T-helper 2 cell treated with Interferon-gamma antibody and Interleukin-4, amounts not matched to agents 100 ng/mL and 5 ng/mL, for 36 hours (primary cell): ENCODE measurements at regions not wholly inside any gene's neighbourhood (a gene's known extent, or its start where the extent isn't known, plus 50 kb on each side); places are given as distances from the start of the nearest gene placed in this dataset.
"Not testable (repeated sequence)": the region's sequence is repeated elsewhere in the genome, so short reads cannot be mapped to it uniquely, and the experiment has no call there.

Experiments used
- intact Hi-C: fragments of 100-400 bp; cut with micrococcal nuclease; formaldehyde crosslinking; loops from one replicate; pipeline ENCODE4 v1.15.1; 2023

DNA sequence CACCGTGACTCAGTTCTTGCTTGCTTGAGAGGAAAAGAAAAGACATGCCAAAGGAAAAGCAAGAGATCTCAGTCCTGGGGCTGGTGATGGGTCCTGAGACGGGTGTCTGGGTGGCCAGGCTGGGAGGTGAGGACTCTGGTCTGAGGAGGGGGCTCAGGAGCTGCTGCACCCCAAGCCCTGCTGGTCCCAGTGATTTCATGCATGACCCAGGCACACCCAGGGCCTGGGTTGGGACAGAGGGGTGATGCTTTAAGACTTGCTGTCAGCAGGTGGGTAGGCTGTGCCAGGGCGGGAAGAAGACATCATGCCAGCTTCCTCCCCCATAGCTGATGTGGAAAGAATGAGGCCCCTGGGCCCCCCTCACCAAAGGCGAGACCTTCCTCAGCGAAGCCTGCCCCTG is 65.1 kb upstream of the PMEPA1 start:
- intact Hi-C loops, result no loop called here

DNA sequence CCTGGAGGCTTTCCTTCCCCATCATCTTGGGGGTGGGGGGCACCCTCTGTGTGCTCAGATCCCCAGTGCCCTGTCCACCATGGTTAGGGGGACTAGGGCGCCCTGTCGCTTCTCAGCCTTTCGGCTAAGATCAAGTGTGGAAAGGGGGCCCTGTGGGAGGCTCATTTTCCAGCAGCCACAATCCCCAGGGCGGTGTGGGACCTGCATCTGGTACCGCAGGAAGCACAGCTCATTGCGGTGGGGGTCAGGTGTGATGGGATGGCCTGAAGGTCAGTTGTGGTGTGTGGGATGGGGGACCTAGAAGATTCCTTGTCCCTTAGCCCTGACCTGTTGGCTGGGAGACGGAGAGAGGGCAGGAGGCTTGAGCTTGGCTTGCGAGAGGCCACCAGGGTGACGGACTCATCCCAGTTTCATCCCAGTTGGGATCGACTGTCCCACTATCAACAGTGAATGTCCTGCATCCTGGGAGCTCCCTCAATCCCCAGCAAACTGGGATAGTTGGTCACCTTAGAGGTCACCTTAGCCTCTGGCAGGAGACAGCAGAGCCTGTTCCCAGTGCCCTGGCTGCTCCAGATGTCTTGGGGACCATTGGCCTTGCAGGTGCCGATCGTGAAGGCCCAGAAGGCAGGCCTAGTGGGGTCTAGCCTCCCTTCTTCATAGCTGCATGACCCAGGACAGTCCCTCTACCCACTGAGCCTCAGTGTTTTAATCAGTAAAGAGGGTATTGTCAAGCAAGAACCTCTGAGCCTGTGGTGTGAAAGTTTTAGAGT is 64.5 kb upstream of the PMEPA1 start:
- intact Hi-C loops, result no loop called here

DNA sequence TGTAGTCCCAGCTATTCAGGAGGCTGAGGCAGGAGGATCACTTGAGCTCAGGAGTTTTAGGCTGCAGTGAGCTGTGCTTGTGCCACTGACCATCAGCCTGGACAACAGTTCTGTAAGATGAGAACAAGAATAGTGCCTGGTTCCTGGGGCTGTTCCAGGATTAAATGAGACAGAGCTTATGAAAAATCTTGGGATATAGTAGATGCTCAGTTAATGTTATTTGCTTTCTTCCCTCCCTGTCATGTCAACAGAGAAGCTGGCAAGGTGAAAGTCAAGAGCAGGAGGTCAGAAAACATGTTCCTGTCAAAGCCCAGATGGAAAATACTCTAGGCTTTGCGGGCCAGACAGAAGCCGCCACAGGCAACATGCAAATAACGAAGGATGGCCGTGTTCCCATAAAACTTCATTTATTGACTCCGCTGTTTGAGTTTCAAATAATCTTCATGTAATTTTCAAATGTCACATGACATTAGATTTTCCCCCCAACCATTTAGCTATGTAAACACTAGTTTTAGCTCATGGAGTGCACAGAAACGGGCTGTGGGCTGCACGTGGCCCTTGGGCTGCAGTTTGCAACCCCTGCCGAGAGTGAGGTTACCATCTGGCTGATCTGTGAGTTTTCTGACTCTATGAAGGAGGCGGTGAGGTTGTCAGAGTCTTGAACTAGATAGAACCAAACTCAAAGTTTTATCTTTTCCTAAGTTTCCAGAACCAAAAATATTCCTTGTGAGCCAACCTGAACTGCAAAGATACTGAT is 63.4 kb upstream of the PMEPA1 start:
- intact Hi-C loops, result no loop called here

DNA sequence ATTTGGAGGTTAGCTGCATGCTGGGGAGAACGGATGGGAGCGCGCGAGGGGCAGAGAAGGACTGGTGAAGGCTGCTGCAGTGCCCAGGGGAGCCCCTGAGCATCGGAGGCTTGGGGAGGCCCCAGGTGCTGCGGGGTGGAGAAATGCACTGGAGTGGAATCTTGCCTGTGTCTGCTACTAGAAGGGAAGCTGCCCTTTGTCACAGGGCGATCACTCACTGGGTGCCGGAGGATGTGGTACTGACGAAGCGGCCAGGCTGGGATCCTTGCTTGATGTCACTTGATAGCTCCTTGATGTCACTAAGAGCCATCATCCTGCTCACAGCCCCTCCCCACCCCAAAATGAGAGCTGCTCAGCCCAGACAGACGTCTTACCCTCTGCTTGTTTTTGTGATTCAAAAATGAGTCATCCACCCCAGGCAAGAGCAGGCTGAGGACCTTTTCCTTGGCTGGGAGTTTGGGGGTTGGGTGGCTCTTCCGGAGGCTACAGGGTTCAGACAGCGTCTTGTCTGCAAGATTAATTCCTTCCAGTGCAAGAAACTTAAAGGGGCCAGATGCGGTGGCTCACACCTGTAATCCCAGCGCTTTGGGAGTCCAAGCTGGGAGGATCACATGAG is 62.6 kb upstream of the PMEPA1 start:
- intact Hi-C loops, result no loop called here

DNA sequence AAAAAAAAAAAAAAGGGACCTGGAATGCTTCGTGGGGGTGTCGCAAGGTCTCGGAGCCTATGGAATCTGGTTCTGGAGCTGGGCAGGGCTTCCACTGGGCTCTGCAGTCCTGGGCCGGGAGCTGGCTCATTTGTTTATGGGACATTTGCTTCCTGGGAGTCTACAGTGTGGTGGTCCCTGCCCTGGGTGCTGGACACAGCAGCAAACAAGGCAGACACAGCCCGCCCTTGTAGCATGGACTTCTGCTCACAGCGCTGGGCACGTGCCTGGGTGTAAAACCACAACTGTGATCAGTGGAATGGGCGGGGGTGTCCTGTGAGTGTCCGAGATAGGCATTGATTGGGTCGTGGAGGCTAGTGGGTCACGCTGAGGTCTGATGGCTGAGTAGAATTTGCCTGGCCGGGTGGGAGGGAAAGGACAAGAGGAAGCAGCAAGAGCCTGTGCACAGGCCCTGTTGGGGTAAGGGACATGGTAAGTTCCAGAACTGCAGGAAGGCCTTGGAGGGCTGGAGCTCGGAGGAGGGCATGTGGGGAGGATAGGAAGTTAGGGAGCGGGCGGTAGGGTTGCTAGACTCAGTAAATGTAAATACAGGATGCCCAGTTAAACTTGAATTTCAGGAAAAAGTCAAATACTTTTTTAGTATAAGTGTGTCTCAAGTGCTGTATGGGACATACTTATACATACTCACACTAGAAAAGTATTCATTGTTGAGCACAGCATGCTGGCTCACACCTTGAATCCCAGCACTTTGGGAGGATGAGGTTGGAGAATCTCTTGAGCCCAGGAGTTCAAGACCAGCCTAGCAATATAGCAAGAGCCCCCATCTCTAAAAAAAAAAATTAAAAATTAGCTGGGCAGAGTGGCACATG is 61.3 kb upstream of the PMEPA1 start:
- intact Hi-C loops, result no loop called here

DNA sequence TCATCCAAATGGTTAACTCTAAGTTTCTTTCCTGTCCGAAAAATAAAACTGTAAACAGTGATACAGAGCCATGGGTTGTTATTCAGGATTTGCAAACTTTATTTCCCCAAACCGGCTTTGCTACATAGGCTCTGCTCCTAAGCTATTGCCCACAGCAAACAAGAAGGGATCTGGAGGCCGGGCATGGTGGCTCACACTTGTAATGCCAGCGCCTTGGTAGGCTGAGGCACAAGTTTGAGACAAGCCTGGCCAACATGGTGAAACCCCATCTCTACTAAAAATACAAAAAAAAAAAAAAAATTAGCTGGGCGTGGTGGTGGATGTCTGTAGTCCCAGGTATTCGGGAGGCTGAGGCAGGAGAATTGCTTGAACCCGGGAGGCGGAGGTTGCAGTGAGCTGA is 60.6 kb upstream of the PMEPA1 start:
- intact Hi-C loops, result not testable (repeated sequence)

DNA sequence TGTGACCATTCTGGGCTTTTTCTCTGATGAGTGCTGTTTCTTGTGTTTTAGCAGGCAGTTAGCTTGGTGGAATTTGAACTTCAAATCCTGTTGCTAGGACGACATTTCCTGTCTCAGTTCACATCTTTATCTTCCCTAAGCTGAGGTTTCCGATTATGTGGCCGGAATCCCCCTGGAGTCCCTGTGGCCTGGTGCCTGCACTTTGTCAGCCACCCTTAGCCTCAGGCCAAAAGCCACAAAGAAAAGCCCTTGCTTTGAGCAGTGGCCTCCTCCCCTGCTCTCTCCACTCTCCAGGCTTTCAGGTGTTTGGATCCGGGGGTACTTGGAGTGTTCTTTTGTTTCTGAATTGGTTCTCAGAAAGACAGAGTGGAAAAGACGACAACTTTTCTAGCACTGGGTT is 59.9 kb upstream of the PMEPA1 start:
- intact Hi-C loops, result no loop called here

DNA sequence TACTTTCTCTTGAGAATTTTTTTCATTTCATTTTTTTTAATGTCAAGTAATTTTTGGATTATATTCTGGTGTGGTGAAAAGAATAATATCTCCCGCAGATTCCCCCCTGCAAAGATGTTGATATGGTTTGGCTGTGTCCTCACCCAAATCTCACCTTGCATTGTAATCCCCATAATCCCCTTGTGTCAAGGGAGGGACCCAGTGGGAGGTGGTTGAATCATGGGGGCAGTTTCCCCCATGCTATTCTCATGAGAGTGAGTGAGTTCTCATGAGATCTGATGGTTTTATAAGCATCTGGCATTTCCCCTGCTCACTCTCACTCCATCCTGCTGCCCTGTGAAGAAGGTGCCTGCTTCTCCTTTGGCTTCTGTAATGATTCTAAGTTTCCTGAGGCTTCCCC is 58.7 kb upstream of the PMEPA1 start:
- intact Hi-C loops, result no loop called here

DNA sequence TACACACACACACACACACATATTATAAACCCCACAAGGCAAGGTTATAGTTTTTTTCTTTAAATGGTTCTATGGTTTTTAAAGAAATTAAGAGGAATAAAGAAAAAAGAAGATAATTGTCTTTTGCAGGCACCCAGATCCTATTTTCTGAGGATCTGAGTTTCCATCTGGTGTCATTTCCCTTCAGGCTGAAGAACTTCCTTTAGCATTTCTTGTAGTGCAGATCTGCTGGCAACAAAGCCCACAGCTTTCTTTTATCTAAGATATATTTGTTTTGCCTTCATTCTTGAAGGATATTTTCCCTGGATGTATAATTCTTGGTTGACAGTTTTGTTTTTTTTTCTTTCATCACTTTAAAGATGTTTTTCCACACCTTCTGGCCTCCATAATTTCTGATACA is 57.6 kb upstream of the PMEPA1 start:
- intact Hi-C loops, result no loop called here

DNA sequence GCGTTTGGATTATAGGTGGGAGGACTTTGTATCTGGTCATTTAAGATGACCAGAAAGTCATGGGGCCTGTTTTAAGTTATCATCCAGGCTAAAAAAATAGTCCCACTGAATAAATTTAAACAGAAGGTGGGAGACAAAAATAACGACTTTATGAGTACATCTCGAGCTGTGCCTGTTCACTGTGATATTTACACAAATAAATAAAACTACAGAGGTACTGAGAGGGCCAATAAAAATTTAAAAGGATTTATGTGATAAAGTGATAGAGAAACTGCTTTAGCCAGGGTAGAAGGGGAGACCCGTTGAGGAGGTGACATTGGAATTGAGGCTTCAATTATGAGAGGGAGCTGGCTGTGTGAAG is 53.4 kb upstream of the PMEPA1 start:
- intact Hi-C loops, result no loop called here

DNA sequence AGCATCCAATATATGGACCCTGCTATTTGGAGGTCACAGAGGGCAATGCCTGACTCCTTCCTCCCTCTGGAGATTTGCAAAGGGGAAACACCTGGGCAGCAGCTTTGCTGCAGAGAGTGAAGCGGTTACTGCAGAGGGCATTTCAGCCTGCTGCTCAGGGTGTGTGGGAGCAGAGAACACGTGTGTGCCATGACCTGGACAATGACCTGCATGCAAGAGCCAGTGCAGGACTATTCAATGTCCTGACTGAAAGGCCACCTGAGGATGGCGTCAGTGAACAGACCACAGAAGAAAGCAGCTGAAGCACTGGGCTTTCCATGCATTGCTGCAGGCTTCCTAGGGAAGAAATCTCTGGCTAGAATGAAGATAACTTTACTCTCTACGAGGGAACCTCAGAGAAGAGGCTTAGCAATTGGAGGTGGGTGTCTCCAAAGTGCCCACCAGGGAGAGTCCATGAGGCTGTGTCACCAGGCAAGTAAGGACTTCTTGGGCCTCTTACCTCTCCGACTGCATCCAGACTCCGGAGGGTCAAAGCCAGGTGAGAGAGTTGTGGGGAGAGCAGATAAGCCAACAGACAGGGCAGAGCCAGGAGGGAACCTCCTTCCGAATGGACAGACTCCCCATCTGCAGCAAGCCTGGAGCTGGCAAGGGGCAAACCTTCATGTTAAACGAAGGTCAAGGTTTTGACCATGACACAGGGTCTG is 52.9 kb upstream of the PMEPA1 start:
- intact Hi-C loops, result no loop called here

DNA sequence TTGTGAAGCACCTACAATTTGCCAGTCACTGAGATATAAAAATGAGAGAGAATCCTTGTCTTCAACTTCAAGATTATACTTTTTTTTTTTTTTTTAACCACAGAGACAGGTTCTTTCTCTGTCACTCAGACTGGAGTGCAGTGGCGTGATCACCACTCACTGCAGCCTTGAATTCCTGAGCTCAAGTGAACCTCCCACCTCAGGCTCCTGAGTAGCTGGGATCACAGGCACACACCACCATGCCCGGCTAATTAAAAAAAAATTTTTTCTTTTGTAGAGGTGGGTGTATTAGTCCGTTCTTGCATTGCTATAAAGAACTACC is 51.6 kb upstream of the PMEPA1 start:
- intact Hi-C loops, result no loop called here

DNA sequence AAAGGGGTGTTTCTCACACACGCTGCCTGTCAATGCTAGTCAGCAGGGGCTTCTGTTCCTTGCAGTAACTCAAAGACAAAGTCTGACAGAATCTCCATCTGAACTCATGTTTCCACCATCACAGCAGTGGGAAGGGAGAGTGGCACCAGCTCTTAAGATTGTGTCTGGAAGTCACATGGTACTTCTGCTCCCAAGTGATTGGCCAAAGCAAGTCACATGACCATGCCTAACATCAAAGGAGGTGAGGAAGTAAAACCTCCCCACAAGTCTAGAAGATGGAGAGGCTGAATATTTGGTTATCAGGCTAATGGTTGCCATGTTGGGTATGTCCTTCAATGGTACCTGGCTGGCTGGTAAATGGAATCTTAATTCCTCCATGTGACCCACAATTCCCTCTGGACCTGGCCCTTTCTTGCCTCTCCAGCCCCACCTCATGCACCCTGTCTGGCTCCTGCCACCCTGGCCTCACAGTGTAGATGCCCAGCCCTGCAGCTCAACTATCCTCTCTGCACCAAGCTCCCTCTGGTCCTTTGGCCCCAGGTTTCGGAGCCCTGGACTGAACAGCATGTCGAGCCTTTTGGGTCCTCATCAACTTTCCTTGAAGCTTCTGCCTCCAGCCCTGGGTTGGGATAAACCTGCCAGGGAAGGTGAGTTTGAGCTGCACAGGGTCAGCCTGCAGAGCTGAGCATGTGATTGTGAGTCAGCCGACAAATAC is 51.0 kb upstream of the PMEPA1 start:
- intact Hi-C loops, result no loop called here

DNA sequence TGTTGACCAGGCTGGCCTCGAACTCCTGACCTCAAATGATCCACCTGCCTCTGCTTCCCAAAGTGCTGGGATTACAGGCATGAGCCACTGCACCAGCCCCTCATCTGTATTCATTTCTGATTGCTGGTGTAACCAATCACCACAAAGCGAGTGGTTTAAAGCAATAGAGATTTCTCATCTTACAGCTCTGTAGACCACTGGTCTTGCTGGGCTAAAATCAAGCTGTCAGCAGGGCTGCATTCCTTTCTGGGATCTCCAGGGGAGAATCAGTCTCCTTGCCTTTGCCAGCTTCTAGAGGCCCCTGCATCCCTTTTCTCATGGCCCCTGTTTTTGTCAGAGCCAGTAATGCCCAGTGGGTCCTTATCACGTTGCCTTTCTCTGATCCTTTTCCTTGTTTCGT is 49.9 kb upstream of the PMEPA1 start:
- intact Hi-C loops, result no loop called here
